ENCODE measurements at regions not wholly inside any gene's neighbourhood (a gene's known extent, or its start where the extent isn't known, plus 50 kb on each side); places are given as distances from the start of the nearest gene placed in this dataset.

- TF ChIP-seq CTCF (IDR thresholded peaks at IDR 0.05 in 8 of 11, conservative IDR thresholded peaks at IDR 0.05 in 3 of 11), result no peak
- no peak for TF ChIP-seq POLR2AphosphoS5 (IDR thresholded peaks at IDR 0.05)
- TF ChIP-seq POLR2A (IDR thresholded peaks at IDR 0.05), result no peak
- Histone ChIP-seq H3K27ac (no peak overlapping the region), H3K4me1 (no peaks in the 10 kb centered on the region), H3K27me3 (replicated peaks in 1 of 7) (no peaks in the 10 kb centered on the region), H3K9me3 (peaks cover 0 to 12% (median 2%) of the 10 kb centered on the region in 8 donors), H3K36me3 (no peaks in the 10 kb centered on the region), H3K4me3 (no peak overlapping the region)
- DNase-seq, result no peak
- WGBS, 5 donors, result 59 to 76% (median 73%) methylated on average over 3 of the region's 3 CpGs
- intact Hi-C loops (cut with DNase I; ENCODE audit: low total_unique reads), result no loop called here
Observed at GRCh38 chr9:24488896-24489295, 56.8 kb downstream of the IZUMO3 start.

DNA sequence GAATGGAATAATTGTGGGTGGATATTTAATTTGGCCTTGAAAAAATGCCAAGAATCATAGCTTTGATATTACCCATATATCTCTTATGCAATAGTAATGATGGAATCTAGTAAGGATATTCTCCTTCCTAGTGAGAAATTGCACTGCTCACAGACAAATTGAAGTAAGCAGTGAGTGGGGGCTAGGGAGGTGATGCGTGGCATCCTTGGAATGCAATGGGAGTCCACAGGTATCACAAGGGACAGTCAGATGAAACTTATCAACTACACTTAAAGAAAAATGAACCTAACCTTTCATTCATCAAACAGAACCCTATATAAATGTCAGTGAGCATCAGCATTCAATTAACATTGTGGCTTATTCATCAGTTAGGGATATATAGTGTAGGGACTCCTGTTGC, 57.8 kb downstream of the IZUMO3 start:
- Histone ChIP-seq H3K9me3 (peaks cover 0 to 9% (median 4%) of the 10 kb centered on the region in 8 donors), H3K4me3 (no peak overlapping the region), H3K36me3 (no peaks in the 10 kb centered on the region), H3K4me1 (no peaks in the 10 kb centered on the region), H3K27me3 (replicated peaks in 1 of 7) (no peaks in the 10 kb centered on the region), H3K27ac (no peak overlapping the region)
- intact Hi-C loops (cut with DNase I; ENCODE audit: low total_unique reads), result no loop called here
- 55 to 85% (median 80%) methylated on average over 1 of the region's 1 CpG for WGBS, 5 donors
- DNase-seq, result no peak
- no peak for TF ChIP-seq POLR2A (IDR thresholded peaks at IDR 0.05)
- no peak for TF ChIP-seq POLR2AphosphoS5 (IDR thresholded peaks at IDR 0.05)
- TF ChIP-seq CTCF (IDR thresholded peaks at IDR 0.05 in 8 of 11, conservative IDR thresholded peaks at IDR 0.05 in 3 of 11), result no peak

DNA sequence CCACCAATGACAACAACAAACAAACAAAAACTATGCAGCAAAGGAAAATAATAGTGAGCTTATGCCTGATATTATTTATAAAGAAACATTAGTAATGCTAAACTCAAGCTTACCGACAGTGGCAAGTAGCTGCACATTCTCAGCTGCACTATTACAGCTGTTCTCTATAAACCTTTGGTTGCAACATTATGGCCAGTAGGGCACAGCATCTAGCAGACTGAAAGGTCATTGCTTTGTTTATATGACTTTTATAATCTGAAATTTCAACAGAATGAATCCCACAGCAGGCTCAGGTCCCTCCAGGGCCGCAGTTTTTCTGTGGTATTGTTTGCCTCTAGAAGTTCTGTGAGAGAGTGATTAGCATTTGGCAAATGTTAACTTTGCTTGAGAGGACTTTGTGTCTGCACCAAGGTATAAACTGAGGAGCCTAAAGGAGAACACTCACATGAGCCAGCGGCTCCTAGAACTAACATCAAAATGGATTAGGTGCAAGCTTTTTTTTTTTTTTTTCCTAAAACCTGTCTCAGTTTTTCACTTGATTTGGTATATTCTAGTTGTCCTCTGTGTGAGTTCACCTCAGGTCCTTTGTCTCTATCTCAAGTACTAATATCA, 58.3 kb downstream of the IZUMO3 start:
- intact Hi-C loops (cut with DNase I; ENCODE audit: low total_unique reads), result no loop called here
- Histone ChIP-seq H3K36me3 (no peaks in the 10 kb centered on the region), H3K4me3 (no peak overlapping the region), H3K9me3 (peaks cover 0 to 8% (median 1%) of the 10 kb centered on the region in 8 donors), H3K27ac (no peak overlapping the region), H3K27me3 (replicated peaks in 1 of 7) (no peaks in the 10 kb centered on the region), H3K4me1 (no peaks in the 10 kb centered on the region)
- whole genome bisulfite sequencing, 5 donors, result 73 to 81% (median 75%) methylated on average over 3 of the region's 3 CpGs
- no peak for DNase-seq
- TF ChIP-seq POLR2AphosphoS5 (IDR thresholded peaks at IDR 0.05) (no peak), CTCF (IDR thresholded peaks at IDR 0.05 in 8 of 11, conservative IDR thresholded peaks at IDR 0.05 in 3 of 11) (no peak), POLR2A (IDR thresholded peaks at IDR 0.05) (no peak)

DNA sequence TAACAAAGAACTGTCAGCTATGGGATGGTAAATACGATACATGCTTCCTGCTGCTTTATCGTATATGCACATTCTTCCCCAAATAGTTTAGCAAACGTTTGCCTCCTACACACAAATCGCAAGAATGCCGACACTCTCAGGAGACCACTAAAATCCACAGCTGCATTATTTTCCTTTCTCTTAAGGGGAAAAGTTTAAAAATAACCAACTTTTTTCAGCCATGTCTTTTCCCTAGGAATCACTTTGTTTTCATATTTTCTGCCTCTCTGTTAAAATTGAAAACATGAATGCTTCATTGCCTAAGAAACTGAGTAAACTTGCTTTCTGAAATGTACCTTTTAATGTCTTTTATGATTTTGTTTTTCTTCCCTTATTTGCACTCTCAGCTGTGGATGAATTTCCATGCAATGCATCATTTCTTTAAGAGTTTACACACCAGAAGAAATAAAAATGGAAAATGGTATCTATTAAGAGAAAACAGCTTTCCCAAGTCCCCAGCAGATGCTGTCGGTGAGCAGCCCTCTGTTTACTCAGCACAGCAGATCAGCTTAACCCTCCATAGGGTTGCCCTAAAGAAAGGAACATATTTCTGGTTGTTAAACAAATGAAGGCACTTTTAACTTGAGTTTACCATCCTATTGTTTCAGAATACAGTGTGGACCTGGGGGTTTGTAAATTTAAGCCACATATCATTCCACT, 66.2 kb downstream of the IZUMO3 start:
- Histone ChIP-seq H3K27ac (no peak overlapping the region), H3K27me3 (replicated peaks in 1 of 7) (no peaks in the 10 kb centered on the region), H3K4me1 (no peaks in the 10 kb centered on the region), H3K9me3 (peaks cover 0 to 6% (median 0%) of the 10 kb centered on the region in 8 donors), H3K4me3 (no peak overlapping the region), H3K36me3 (no peaks in the 10 kb centered on the region)
- no peak for DNase-seq
- intact Hi-C loops (cut with DNase I; ENCODE audit: low total_unique reads), result no loop called here
- 10 to 15% (median 11%) methylated on average over 6 of the region's 6 CpGs for WGBS, 5 donors
- no peak for TF ChIP-seq CTCF (IDR thresholded peaks at IDR 0.05 in 8 of 11, conservative IDR thresholded peaks at IDR 0.05 in 3 of 11)
- TF ChIP-seq POLR2AphosphoS5 (IDR thresholded peaks at IDR 0.05), result no peak
- TF ChIP-seq POLR2A (IDR thresholded peaks at IDR 0.05), result no peak
